Retinal pigment epithelial cell (primary cell): ENCODE measurements at regions not wholly inside any gene's neighbourhood (a gene's known extent, or its start where the extent isn't known, plus 50 kb on each side); places are given as distances from the start of the nearest gene placed in this dataset.

ENCODE experiments used
- DNase-seq: peaks from one replicate; pipeline ENCODE4 v3.0.0-alpha.2; 2010; ENCODE audit warnings: low read depth
- H3K4me3 ChIP-seq: 2 replicates; pipeline ENCODE4 v1.5.1; 2011; ENCODE audit warnings: mild to moderate bottlenecking, low read length, control low read depth, moderate library complexity
- CTCF ChIP-seq: conservative IDR thresholded peaks from 2 replicates; pipeline ENCODE4 v1.5.1; 2011; ENCODE audit warnings: low read depth, low read length, control low read depth, inconsistent platforms

GRCh38 chr5:34490506-34491250 lies 165.4 kb upstream of the RAI14 start:
- H3K4me3 ChIP-seq = no peak overlapping the region
- DNase-seq = no peak
- no peak for TF ChIP-seq CTCF

- no peak for TF ChIP-seq CTCF
- no peak for DNase-seq
- H3K4me3 ChIP-seq = no peak overlapping the region
Measured at GRCh38 chr5:34491251-34491620, 164.9 kb upstream of the RAI14 start.

GRCh38 chr5:34494111-34494755 lies 161.9 kb upstream of the RAI14 start:
- no peak for TF ChIP-seq CTCF
- no peak for DNase-seq
- H3K4me3 ChIP-seq = no peak overlapping the region

GRCh38 chr5:34495178-34495577 lies 160.9 kb upstream of the RAI14 start:
- TF ChIP-seq CTCF = no peak
- H3K4me3 ChIP-seq = no peak overlapping the region
- DNase-seq = no peak

- H3K4me3 ChIP-seq = no peak overlapping the region
- DNase-seq = no peak
- no peak for TF ChIP-seq CTCF
Measured at GRCh38 chr5:34496260-34496691, 159.9 kb upstream of the RAI14 start.

- no peak overlapping the region for H3K4me3 ChIP-seq
- no peak for TF ChIP-seq CTCF
- no peak for DNase-seq
Measured at GRCh38 chr5:34496701-34497469, 159.2 kb upstream of the RAI14 start.
